Kidney (tissue), 13 donors: ENCODE measurements at regions not wholly inside any gene's neighbourhood (a gene's known extent, or its start where the extent isn't known, plus 50 kb on each side); places are given as distances from the start of the nearest gene placed in this dataset.

Experiments
- DNase-seq, 5 donors: peaks; one replicate each; pipeline ENCODE4 v3.0.0-alpha.2; 2013 to 2020
- FAIRE-seq: peaks from 2 replicates; lab custom pipeline; 2012; peaks lifted over from hg19 to GRCh38; lab: Jason Lieb, UNC
- H3K27ac ChIP-seq, 2 donors: one replicate each; pipeline ENCODE4 v1.7.0; 2013; ENCODE audit warnings: low read depth in 2 of 2, low read length in 2 of 2, inconsistent platforms in 1 of 2
- H3K27me3 ChIP-seq: one replicate; pipeline ENCODE4 v1.7.1; 2013; ENCODE audit warnings: low read length, inconsistent platforms; ENCODE audit not compliant: control insufficient read depth, insufficient read depth
- H3K36me3 ChIP-seq, 3 donors: one replicate each; pipeline versions ENCODE4 v1.7.0 to v1.7.1; 2013; ENCODE audit warnings: low read length in 3 of 3, control low read depth in 1 of 3, inconsistent platforms in 1 of 3; ENCODE audit not compliant: insufficient read depth in 3 of 3, control insufficient read depth in 2 of 3
- H3K4me1 ChIP-seq, 3 donors: one replicate each; pipeline versions ENCODE4 v1.7.0 to v1.7.1; 2013; ENCODE audit warnings: low read length in 3 of 3, inconsistent platforms in 1 of 3, low read depth in 1 of 3; ENCODE audit not compliant: control insufficient read depth in 2 of 3, insufficient read depth in 2 of 3
- H3K4me3 ChIP-seq, 3 donors: one replicate each; pipeline versions ENCODE4 v1.7.0 to v1.8.1; 2013; ENCODE audit warnings: low read length in 3 of 3, control low read depth in 1 of 3, inconsistent platforms in 1 of 3
- H3K9ac ChIP-seq, 3 donors: one replicate each; pipeline versions ENCODE4 v1.7.0 to v1.7.1; 2013; ENCODE audit warnings: low read length in 3 of 3, control low read depth in 1 of 3, inconsistent platforms in 1 of 3
- H3K9me3 ChIP-seq, 3 donors: one replicate each; pipeline versions ENCODE4 v1.7.0 to v1.7.1; 2013; ENCODE audit warnings: low read length in 3 of 3, control low read depth in 1 of 3, inconsistent platforms in 1 of 3; ENCODE audit not compliant: control insufficient read depth in 2 of 3, insufficient read depth in 1 of 3
- CTCF ChIP-seq: IDR thresholded peaks from 3 replicates; pipeline ENCODE4 v1.5.1; 2012; ENCODE audit warnings: mild to moderate bottlenecking, moderate library complexity, borderline replicate concordance; ENCODE audit not compliant: insufficient read depth; ENCODE audit errors: extremely low read depth
- intact Hi-C: fragments of 100-400 bp; cut with DNase I; formaldehyde crosslinking; loops from one replicate; pipeline ENCODE4 v1.11.1; 2022
- donor health status: control.
- donor health status: control.
- donor health status: control.
- donor health status: control.
- donor health status: control.
- donor health status: DM: yes; HTN: yes; CAD: no.
- donor health status: Normal renal cell carcinoma (clear cell type).

GRCh38 chr2:240325016-240326007, 110.2 kb upstream of the GPC1 start:
- DNase-seq = peak in 1 of 5 donors; percentile 90
- FAIRE-seq = no peak
- intact Hi-C loops = no loop called here
- Histone ChIP-seq H3K27me3 (no peaks in the 10 kb centered on the region), H3K36me3 (no peaks in the 10 kb centered on the region), H3K9me3 (no peaks in the 10 kb centered on the region), H3K4me3 (no peak overlapping the region), H3K9ac (no peak overlapping the region), H3K27ac (no peak overlapping the region), H3K4me1 (peaks cover 0 to 4% (median 0%) of the 10 kb centered on the region in 3 donors)
- TF ChIP-seq CTCF = no peak

GRCh38 chr2:240326246-240326645, 109.2 kb upstream of the GPC1 start:
- Histone ChIP-seq H3K4me3 (no peak overlapping the region), H3K9me3 (peaks cover 0 to 1% (median 0%) of the 10 kb centered on the region in 3 donors), H3K9ac (no peak overlapping the region), H3K36me3 (no peaks in the 10 kb centered on the region), H3K4me1 (peaks cover 0 to 2% (median 0%) of the 10 kb centered on the region in 3 donors), H3K27me3 (no peaks in the 10 kb centered on the region), H3K27ac (no peak overlapping the region)
- FAIRE-seq = no peak
- intact Hi-C loops = no loop called here
- no peak for TF ChIP-seq CTCF
- peak in 2 of 5 donors; percentile 36 to 48 for DNase-seq

- H3K4me1 ChIP-seq = peaks cover 0 to 2% (median 0%) of the 10 kb centered on the region in 3 donors
- no peak overlapping the region for H3K4me3 ChIP-seq
- no peaks in the 10 kb centered on the region for H3K27me3 ChIP-seq
- H3K9me3 ChIP-seq = peaks cover 0 to 6% (median 0%) of the 10 kb centered on the region in 3 donors
- no peak overlapping the region for H3K9ac ChIP-seq
- FAIRE-seq (no peak), DNase-seq (peak in 1 of 5 donors; percentile 47)
- no peaks in the 10 kb centered on the region for H3K36me3 ChIP-seq
- intact Hi-C loops = no loop called here
- no peak for TF ChIP-seq CTCF
- no peak overlapping the region for H3K27ac ChIP-seq
These were observed 108.6 kb upstream of the GPC1 start for GRCh38 chr2:240326886-240327285.
